Endodermal cell (in vitro differentiated cells): ENCODE measurements at regions not wholly inside any gene's neighbourhood (a gene's known extent, or its start where the extent isn't known, plus 50 kb on each side); places are given as distances from the start of the nearest gene placed in this dataset.

ENCODE experiments used
- DNase-seq: peaks from one replicate; pipeline ENCODE4 v3.0.0-alpha.2; 2017
- H3K27ac ChIP-seq: 2 replicates; pipeline ENCODE4 v1.5.1; 2013; ENCODE audit warnings: mild to moderate bottlenecking, low read depth, low read length, moderate library complexity
- H3K27me3 ChIP-seq: 2 replicates; pipeline ENCODE4 v1.6.1; 2013; ENCODE audit warnings: mild to moderate bottlenecking, low read length, moderate library complexity; ENCODE audit not compliant: insufficient read depth, control insufficient read depth, poor library complexity, severe bottlenecking
- H3K36me3 ChIP-seq: 2 replicates; pipeline ENCODE4 v1.7.0; 2013; ENCODE audit warnings: mild to moderate bottlenecking, low read length, moderate library complexity; ENCODE audit not compliant: control insufficient read depth, insufficient read depth
- H3K4me1 ChIP-seq: one replicate; pipeline ENCODE4 v1.7.0; 2013; ENCODE audit warnings: low read length; ENCODE audit not compliant: control insufficient read depth, insufficient read depth
- H3K4me3 ChIP-seq: 2 replicates; pipeline ENCODE4 v1.5.1; 2013; ENCODE audit warnings: mild to moderate bottlenecking, low read length, moderate library complexity
- H3K9ac ChIP-seq: 2 replicates; pipeline ENCODE4 v1.6.1; 2013; ENCODE audit warnings: mild to moderate bottlenecking, low read length, moderate library complexity; ENCODE audit not compliant: poor library complexity, severe bottlenecking; ENCODE audit errors: extremely low read depth
- H3K9me3 ChIP-seq: 2 replicates; pipeline ENCODE4 v1.6.1; 2013; ENCODE audit warnings: mild to moderate bottlenecking, low read length, moderate library complexity; ENCODE audit not compliant: control insufficient read depth
- H3K27ac Mint-ChIP-seq: 2 replicates; pipeline ENCODE4 v1.8.0; 2020; ENCODE audit warnings: mixed read lengths
- H3K27me3 Mint-ChIP-seq: 2 replicates; pipeline ENCODE4 v1.8.0; 2021; ENCODE audit warnings: mild to moderate bottlenecking, mixed read lengths; ENCODE audit not compliant: insufficient read depth
- H3K36me3 Mint-ChIP-seq: 2 replicates; pipeline ENCODE4 v1.8.0; 2020; ENCODE audit warnings: low read depth, mixed read lengths
- H3K4me1 Mint-ChIP-seq: 2 replicates; pipeline ENCODE4 v1.8.0; 2020; ENCODE audit warnings: mixed read lengths
- H3K4me3 Mint-ChIP-seq: 2 replicates; pipeline ENCODE4 v1.8.0; 2020; ENCODE audit warnings: mild to moderate bottlenecking, moderate library complexity, mixed read lengths
- H3K9me3 Mint-ChIP-seq: 2 replicates; pipeline ENCODE4 v1.8.0; 2020; ENCODE audit warnings: mild to moderate bottlenecking, mixed read lengths
- CTCF ChIP-seq: fragments of 200-600 bp; sonication (generic); conservative IDR thresholded peaks from 2 replicates; pipeline ENCODE4 v1.5.0; 2021; ENCODE audit warnings: antibody characterized with exemption, mild to moderate bottlenecking
- WGBS, 2 experiments: methylation state at CpG; one replicate each; pipeline versions ENCODE4 v1.1.5 to v1.1.7; 2013; ENCODE audit warnings: missing lambda C conversion rate in 2 of 2, mixed read lengths in 1 of 2; ENCODE audit not compliant: insufficient coverage in 1 of 2, insufficient read length in 1 of 2; 5-methylcytosine and 5-hydroxymethylcytosine counted together

GRCh38 chr6:147057188-147057587 is 147.0 kb upstream of the STXBP5 start:
- H3K27me3 Mint-ChIP-seq = no peaks in the 10 kb centered on the region
- no peak for TF ChIP-seq CTCF

GRCh38 chr6:147057705-147058342 is 146.4 kb upstream of the STXBP5 start:
- no peak overlapping the region for H3K4me3 Mint-ChIP-seq
- Histone ChIP-seq H3K36me3 (no peaks in the 10 kb centered on the region), H3K4me3 (no peak overlapping the region), H3K27me3 (no peaks in the 10 kb centered on the region), H3K9ac (no peak overlapping the region), H3K4me1 (no peaks in the 10 kb centered on the region), H3K9me3 (no peaks in the 10 kb centered on the region), H3K27ac (no peak overlapping the region)
- H3K27me3 Mint-ChIP-seq = no peaks in the 10 kb centered on the region
- no peak for DNase-seq
- no peak for TF ChIP-seq CTCF
- H3K36me3 Mint-ChIP-seq = no peaks in the 10 kb centered on the region
- H3K4me1 Mint-ChIP-seq = peaks cover 8% of the 10 kb centered on the region
- no peaks in the 10 kb centered on the region for H3K9me3 Mint-ChIP-seq
- H3K27ac Mint-ChIP-seq = no peak overlapping the region
- 92 to 100% methylated on average over 3 of the region's 3 CpGs for WGBS, 2 experiments

More at GRCh38 chr6:147057188-147057587, 147.0 kb upstream of the STXBP5 start:
- no peaks in the 10 kb centered on the region for H3K36me3 ChIP-seq
- no peaks in the 10 kb centered on the region for H3K9me3 ChIP-seq
- DNase-seq = no peak
- H3K27me3 ChIP-seq = no peaks in the 10 kb centered on the region
- WGBS, 2 experiments = 86% methylated on average over 1 of the region's 1 CpG; no CpG with 5 or more reads in 1 of the 2 experiments
- Mint-ChIP-seq H3K27ac (no peak overlapping the region), H3K9me3 (no peaks in the 10 kb centered on the region), H3K4me3 (no peak overlapping the region), H3K36me3 (no peaks in the 10 kb centered on the region), H3K4me1 (peaks cover 8% of the 10 kb centered on the region)
- H3K4me3 ChIP-seq = no peak overlapping the region
- no peaks in the 10 kb centered on the region for H3K4me1 ChIP-seq
- no peak overlapping the region for H3K9ac ChIP-seq
- H3K27ac ChIP-seq = no peak overlapping the region

- WGBS, 2 experiments = 88 to 90% methylated on average over 1 of the region's 1 CpG
- H3K27ac ChIP-seq = no peak overlapping the region
These were observed 145.3 kb upstream of the STXBP5 start for GRCh38 chr6:147058786-147059385.

More at GRCh38 chr6:147058786-147059385, 145.3 kb upstream of the STXBP5 start:
- H3K9ac ChIP-seq = no peak overlapping the region
- no peaks in the 10 kb centered on the region for H3K4me1 ChIP-seq
- H3K4me1 Mint-ChIP-seq = no peaks in the 10 kb centered on the region
- H3K9me3 Mint-ChIP-seq = no peaks in the 10 kb centered on the region
- H3K27me3 ChIP-seq = no peaks in the 10 kb centered on the region
- H3K36me3 Mint-ChIP-seq = no peaks in the 10 kb centered on the region
- H3K9me3 ChIP-seq = no peaks in the 10 kb centered on the region
- H3K4me3 Mint-ChIP-seq = no peak overlapping the region
- no peak overlapping the region for H3K4me3 ChIP-seq
- H3K36me3 ChIP-seq = no peaks in the 10 kb centered on the region
- no peak for DNase-seq
- no peak overlapping the region for H3K27ac Mint-ChIP-seq
- H3K27me3 Mint-ChIP-seq = no peaks in the 10 kb centered on the region
- no peak for TF ChIP-seq CTCF
